Naive thymus-derived CD4-positive, alpha-beta T cell (primary cell): ENCODE measurements at regions not wholly inside any gene's neighbourhood (a gene's known extent, or its start where the extent isn't known, plus 50 kb on each side); places are given as distances from the start of the nearest gene placed in this dataset.

Experiments used
- ATAC-seq: fragments of 150-1000 bp; cut with Tn5 transposase; 2 replicates; pipeline ENCODE4 v1.10.0; 2021; ENCODE audit warnings: mild to moderate bottlenecking, moderate library complexity
- CTCF ChIA-PET: fragments of 350-600 bp; sonication (Branson Sonifier 250); formaldehyde crosslinking; loops from one replicate; lab custom pipeline; 2021; ENCODE audit warnings: antibody characterized with exemption; lab: Charles Lee
- POLR2A ChIA-PET: fragments of 350-600 bp; sonication (Branson Sonifier 250); formaldehyde crosslinking; loops from one replicate; lab custom pipeline; 2021; ENCODE audit warnings: antibody characterized with exemption, inconsistent platforms; lab: Charles Lee
- DNase-seq, 9 donors: peaks; one replicate each; pipeline versions ENCODE4 v3.0.0 to v3.0.0-alpha.2; 2020 to 2022; ENCODE audit warnings: mixed read lengths in 1 of 9
- H3K27ac ChIP-seq: one replicate; pipeline ENCODE4 v1.7.0; 2013; ENCODE audit warnings: mild to moderate bottlenecking, low read depth, low read length, moderate library complexity
- H3K27me3 ChIP-seq, 2 donors: one replicate each; pipeline ENCODE4 v1.7.0; 2013; ENCODE audit warnings: low read length in 2 of 2, mild to moderate bottlenecking in 2 of 2, moderate library complexity in 2 of 2; ENCODE audit not compliant: control insufficient read depth in 2 of 2, insufficient read depth in 2 of 2
- H3K36me3 ChIP-seq, 3 experiments: 1 replicate in 2 of 3; 2 replicates in 1 of 3; pipeline ENCODE4 v1.7.0; 2013; ENCODE audit warnings: low read length in 3 of 3, mild to moderate bottlenecking in 3 of 3, moderate library complexity in 1 of 3; ENCODE audit not compliant: insufficient read depth in 3 of 3, control insufficient read depth in 2 of 3
- H3K4me1 ChIP-seq, 2 donors: one replicate each; pipeline ENCODE4 v1.7.0; 2013; ENCODE audit warnings: low read length in 2 of 2, mild to moderate bottlenecking in 2 of 2, moderate library complexity in 1 of 2; ENCODE audit not compliant: control insufficient read depth in 2 of 2, insufficient read depth in 2 of 2
- H3K4me3 ChIP-seq: 2 replicates; pipeline ENCODE4 v1.7.0; 2013; ENCODE audit warnings: mild to moderate bottlenecking, low read length
- H3K9me3 ChIP-seq, 3 experiments: 1 replicate in 2 of 3; 2 replicates in 1 of 3; pipeline ENCODE4 v1.7.0; 2013; ENCODE audit warnings: low read length in 3 of 3; ENCODE audit not compliant: control insufficient read depth in 2 of 3
- H3K27ac Mint-ChIP-seq, 9 donors: one replicate each; pipeline ENCODE4 v1.8.0; 2020 to 2022; ENCODE audit warnings: mixed read lengths in 9 of 9, mild to moderate bottlenecking in 8 of 9, moderate library complexity in 5 of 9, inconsistent platforms in 2 of 9
- H3K27me3 Mint-ChIP-seq, 5 donors: one replicate each; pipeline ENCODE4 v1.8.0; 2021 to 2022; ENCODE audit warnings: mixed read lengths in 5 of 5, mild to moderate bottlenecking in 1 of 5
- H3K36me3 Mint-ChIP-seq, 5 donors: one replicate each; pipeline ENCODE4 v1.8.0; 2020 to 2022; ENCODE audit warnings: mixed read lengths in 5 of 5, mild to moderate bottlenecking in 3 of 5, inconsistent platforms in 1 of 5
- H3K4me1 Mint-ChIP-seq, 7 donors: one replicate each; pipeline ENCODE4 v1.8.0; 2020 to 2022; ENCODE audit warnings: mixed read lengths in 7 of 7, mild to moderate bottlenecking in 3 of 7, inconsistent platforms in 1 of 7
- H3K4me3 Mint-ChIP-seq, 10 donors: one replicate each; pipeline ENCODE4 v1.8.0; 2020 to 2022; ENCODE audit warnings: mild to moderate bottlenecking in 10 of 10, mixed read lengths in 10 of 10, moderate library complexity in 6 of 10, inconsistent platforms in 2 of 10
- H3K9me3 Mint-ChIP-seq, 11 donors: one replicate each; pipeline ENCODE4 v1.8.0; 2020 to 2022; ENCODE audit warnings: mixed read lengths in 11 of 11, mild to moderate bottlenecking in 4 of 11, inconsistent platforms in 1 of 11, moderate library complexity in 1 of 11
- intact Hi-C, 2 donors: fragments of 100-400 bp; cut with micrococcal nuclease; formaldehyde crosslinking; loops; one replicate each; pipeline ENCODE4 v1.15.1; 2023

DNA sequence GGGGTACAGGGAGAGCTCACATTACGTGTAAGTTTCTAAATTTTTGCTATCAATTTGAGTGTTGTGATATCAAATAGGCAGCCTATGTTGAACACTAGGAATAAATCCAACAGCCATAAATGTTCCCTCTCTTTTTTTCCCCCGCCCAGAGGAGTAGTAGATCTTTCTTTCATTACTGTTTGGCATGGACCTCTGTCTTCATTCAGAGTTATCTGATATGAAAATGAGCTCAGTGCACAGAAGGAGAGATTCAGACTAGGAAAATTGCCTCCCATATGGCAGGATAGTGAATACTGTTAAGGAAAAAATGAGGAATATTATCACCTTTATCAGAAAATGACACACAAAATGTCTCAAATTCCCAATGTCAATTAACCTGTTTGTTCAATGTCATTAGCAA, 110.0 kb upstream of the EYS start:
- POLR2A ChIA-PET: no interaction called here
- no peaks in the 10 kb centered on the region for H3K27me3 ChIP-seq
- no peaks in the 10 kb centered on the region for H3K4me1 Mint-ChIP-seq
- no peaks in the 10 kb centered on the region for H3K4me1 ChIP-seq
- H3K36me3 ChIP-seq: no peaks in the 10 kb centered on the region
- no peak for ATAC-seq
- intact Hi-C loops: no loop called here
- no peak overlapping the region for H3K4me3 ChIP-seq
- no peaks in the 10 kb centered on the region for H3K36me3 Mint-ChIP-seq
- no peak overlapping the region for H3K4me3 Mint-ChIP-seq
- peaks cover 0 to 23% (median 14%) of the 10 kb centered on the region in 11 donors for H3K9me3 Mint-ChIP-seq
- no peak for DNase-seq
- H3K27ac Mint-ChIP-seq: no peak overlapping the region
- H3K9me3 ChIP-seq: no peaks in the 10 kb centered on the region
- CTCF ChIA-PET: no interaction called here
- H3K27ac ChIP-seq: no peak overlapping the region
- no peaks in the 10 kb centered on the region for H3K27me3 Mint-ChIP-seq

DNA sequence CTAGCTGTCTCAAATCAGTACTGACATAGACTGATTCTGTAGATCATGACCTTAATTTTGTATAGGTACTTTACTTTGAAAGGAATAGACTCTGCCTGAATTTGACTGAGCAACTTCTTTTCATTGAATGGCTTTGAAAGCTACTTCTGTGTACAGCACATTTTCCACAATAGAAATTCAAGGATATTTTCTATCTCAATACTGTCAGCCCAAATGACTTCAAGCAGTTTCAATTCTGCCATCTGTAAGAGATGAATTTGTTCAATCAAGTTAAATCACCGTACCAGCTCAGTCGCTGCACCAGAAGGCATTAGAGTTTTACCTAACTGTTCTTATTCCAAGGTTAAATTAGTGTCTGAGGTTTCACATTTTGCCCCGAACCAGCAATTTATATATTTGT, 107.0 kb upstream of the EYS start:
- H3K36me3 Mint-ChIP-seq: no peaks in the 10 kb centered on the region
- ATAC-seq (no peak), DNase-seq (no peak)
- no peaks in the 10 kb centered on the region for H3K36me3 ChIP-seq
- H3K9me3 ChIP-seq: no peaks in the 10 kb centered on the region
- H3K27ac Mint-ChIP-seq: no peak overlapping the region
- ChIA-PET CTCF (no interaction called here), POLR2A (no interaction called here)
- peaks cover 2 to 17% (median 5%) of the 10 kb centered on the region in 11 donors for H3K9me3 Mint-ChIP-seq
- H3K4me3 Mint-ChIP-seq: no peak overlapping the region
- H3K4me1 Mint-ChIP-seq: no peaks in the 10 kb centered on the region
- intact Hi-C loops: no loop called here
- H3K27me3 Mint-ChIP-seq: no peaks in the 10 kb centered on the region
- H3K4me1 ChIP-seq: no peaks in the 10 kb centered on the region
- no peaks in the 10 kb centered on the region for H3K27me3 ChIP-seq
- H3K4me3 ChIP-seq: no peak overlapping the region
- H3K27ac ChIP-seq: no peak overlapping the region

DNA sequence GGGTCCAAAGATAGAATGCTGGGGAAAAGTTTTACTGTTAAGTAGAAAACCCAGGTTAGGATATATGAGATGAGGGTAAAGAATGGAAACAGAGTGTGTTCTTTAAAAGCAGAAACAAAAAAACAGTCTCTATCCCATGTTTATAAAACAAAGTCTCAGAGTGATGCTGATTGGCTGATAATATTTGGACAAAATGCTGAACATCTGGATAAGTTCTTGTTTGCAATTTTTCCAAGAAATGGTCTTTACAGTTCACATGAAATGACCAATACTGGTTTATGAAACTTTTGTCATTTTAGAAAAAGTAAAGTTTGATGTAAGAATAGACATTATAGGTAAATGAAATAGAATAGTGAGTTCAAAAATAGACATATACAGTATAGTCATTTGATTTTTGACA, 96.2 kb upstream of the EYS start:
- Mint-ChIP-seq H3K27ac (no peak overlapping the region), H3K27me3 (no peaks in the 10 kb centered on the region), H3K4me3 (no peak overlapping the region), H3K4me1 (no peaks in the 10 kb centered on the region), H3K9me3 (peaks cover 0 to 18% (median 2%) of the 10 kb centered on the region in 11 donors), H3K36me3 (peaks cover 0 to under 1% (median 0%) of the 10 kb centered on the region in 5 donors)
- ATAC-seq: no peak
- ChIA-PET CTCF (no interaction called here), POLR2A (no interaction called here)
- H3K4me3 ChIP-seq: no peak overlapping the region
- intact Hi-C loops: no loop called here
- H3K4me1 ChIP-seq: no peaks in the 10 kb centered on the region
- no peak overlapping the region for H3K27ac ChIP-seq
- no peak for DNase-seq
- no peaks in the 10 kb centered on the region for H3K9me3 ChIP-seq
- H3K36me3 ChIP-seq: no peaks in the 10 kb centered on the region
- H3K27me3 ChIP-seq: no peaks in the 10 kb centered on the region

DNA sequence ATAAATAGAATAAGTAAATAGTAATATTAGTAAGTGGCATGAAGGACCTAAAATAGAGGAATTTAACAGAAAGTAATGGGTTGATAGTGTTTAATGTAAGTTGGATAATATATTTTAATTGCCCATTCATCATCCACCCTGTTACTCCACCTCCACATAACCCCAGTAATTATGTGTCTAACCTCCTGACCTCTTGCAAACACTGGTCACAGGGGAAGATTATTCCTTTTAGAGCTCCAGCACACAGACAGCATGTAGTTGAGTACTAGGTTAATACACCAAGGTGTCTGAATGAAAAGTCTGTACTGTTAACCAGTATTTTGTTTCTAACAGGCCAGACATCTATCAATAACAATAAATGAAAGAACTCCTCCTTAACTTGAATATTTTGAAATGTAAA, 92.4 kb upstream of the EYS start:
- no peak for ATAC-seq
- H3K27me3 ChIP-seq: no peaks in the 10 kb centered on the region
- H3K27ac Mint-ChIP-seq: no peak overlapping the region
- no peaks in the 10 kb centered on the region for H3K27me3 Mint-ChIP-seq
- H3K4me3 ChIP-seq: no peak overlapping the region
- intact Hi-C loops: no loop called here
- no peak overlapping the region for H3K4me3 Mint-ChIP-seq
- no peak overlapping the region for H3K27ac ChIP-seq
- H3K9me3 ChIP-seq: no peaks in the 10 kb centered on the region
- ChIA-PET POLR2A (no interaction called here), CTCF (no interaction called here)
- peaks cover 0 to 12% (median 2%) of the 10 kb centered on the region in 11 donors for H3K9me3 Mint-ChIP-seq
- H3K4me1 ChIP-seq: no peaks in the 10 kb centered on the region
- H3K4me1 Mint-ChIP-seq: no peaks in the 10 kb centered on the region
- peaks cover 0 to 5% (median 0%) of the 10 kb centered on the region in 5 donors for H3K36me3 Mint-ChIP-seq
- H3K36me3 ChIP-seq: no peaks in the 10 kb centered on the region
- no peak for DNase-seq

DNA sequence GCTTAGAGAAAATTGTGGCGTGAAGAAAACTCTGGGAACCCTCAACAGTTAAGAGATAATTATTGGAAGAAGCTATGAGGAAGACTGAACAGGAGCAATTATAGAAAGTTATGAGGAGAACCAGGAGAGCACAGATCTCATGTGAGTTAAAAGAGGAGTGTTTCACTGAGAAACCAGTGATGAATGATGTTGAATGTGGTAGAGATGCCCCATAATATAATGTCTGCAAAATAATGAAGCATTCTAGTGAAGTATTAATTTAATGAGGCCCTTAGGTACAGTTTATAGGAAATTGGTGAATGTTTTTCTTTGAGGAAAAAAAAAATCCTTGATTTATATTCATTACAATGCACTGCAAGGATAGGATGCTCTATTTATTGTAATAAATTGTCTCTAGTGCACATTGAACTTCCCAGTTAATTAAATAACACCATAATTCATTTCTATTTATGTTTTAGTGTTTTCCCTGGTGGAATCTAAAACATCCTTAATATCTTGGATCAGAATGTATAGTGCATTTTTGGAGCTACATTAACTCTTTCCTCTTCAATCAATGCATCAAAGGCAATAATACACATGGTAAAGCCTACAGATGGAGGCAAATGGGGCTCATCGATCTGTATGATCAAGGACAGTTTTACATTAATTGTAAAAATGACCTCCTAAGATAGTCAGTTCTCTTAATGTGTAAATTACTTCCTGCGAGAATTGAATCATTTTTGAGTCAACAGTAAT, 91.4 kb upstream of the EYS start:
- Histone ChIP-seq H3K4me1 (no peaks in the 10 kb centered on the region), H3K27me3 (no peaks in the 10 kb centered on the region), H3K9me3 (no peaks in the 10 kb centered on the region), H3K4me3 (no peak overlapping the region), H3K27ac (no peak overlapping the region), H3K36me3 (no peaks in the 10 kb centered on the region)
- Mint-ChIP-seq H3K4me1 (no peaks in the 10 kb centered on the region), H3K27me3 (no peaks in the 10 kb centered on the region), H3K27ac (no peak overlapping the region), H3K36me3 (peaks cover 0 to 5% (median 0%) of the 10 kb centered on the region in 5 donors), H3K9me3 (peaks cover 0 to 14% (median 2%) of the 10 kb centered on the region in 11 donors), H3K4me3 (no peak overlapping the region)
- ChIA-PET POLR2A (interaction anchor here (0.5 kb wide), 1 partner anchor 1081 kb away, joined by 3 read pairs; no protein-coding TSS in a partner anchor), CTCF (no interaction called here)
- intact Hi-C loops: no loop called here
- DNase-seq (no peak), ATAC-seq (no peak)

DNA sequence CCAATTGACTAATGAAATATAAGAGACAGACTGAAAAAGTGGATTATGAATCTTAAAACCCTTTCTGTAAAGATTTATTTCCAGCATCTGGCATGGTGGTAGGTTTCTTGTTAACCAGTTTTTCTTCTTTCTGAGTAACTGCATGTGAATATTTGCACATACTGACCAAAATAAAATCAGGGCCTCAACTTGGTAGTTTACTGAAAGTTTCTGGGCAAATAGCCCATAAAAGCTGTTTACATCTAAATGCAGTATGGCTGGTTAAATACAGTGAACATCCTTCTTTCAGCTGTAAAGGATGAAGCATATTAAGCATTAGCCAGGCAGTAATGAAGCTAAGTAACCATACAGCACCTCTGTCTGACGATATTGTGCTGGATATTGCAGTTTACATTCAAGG, 83.6 kb upstream of the EYS start:
- Mint-ChIP-seq H3K27ac (no peak overlapping the region), H3K4me3 (no peak overlapping the region), H3K36me3 (no peaks in the 10 kb centered on the region), H3K9me3 (peaks cover 4 to 32% (median 8%) of the 10 kb centered on the region in 11 donors), H3K4me1 (no peaks in the 10 kb centered on the region), H3K27me3 (no peaks in the 10 kb centered on the region)
- intact Hi-C loops: no loop called here
- Histone ChIP-seq H3K36me3 (no peaks in the 10 kb centered on the region), H3K27me3 (no peaks in the 10 kb centered on the region), H3K9me3 (peaks cover 0 to 11% (median 0%) of the 10 kb centered on the region in 3 experiments), H3K4me1 (no peaks in the 10 kb centered on the region), H3K27ac (no peak overlapping the region), H3K4me3 (no peak overlapping the region)
- ChIA-PET POLR2A (no interaction called here), CTCF (no interaction called here)
- DNase-seq (no peak), ATAC-seq (no peak)

DNA sequence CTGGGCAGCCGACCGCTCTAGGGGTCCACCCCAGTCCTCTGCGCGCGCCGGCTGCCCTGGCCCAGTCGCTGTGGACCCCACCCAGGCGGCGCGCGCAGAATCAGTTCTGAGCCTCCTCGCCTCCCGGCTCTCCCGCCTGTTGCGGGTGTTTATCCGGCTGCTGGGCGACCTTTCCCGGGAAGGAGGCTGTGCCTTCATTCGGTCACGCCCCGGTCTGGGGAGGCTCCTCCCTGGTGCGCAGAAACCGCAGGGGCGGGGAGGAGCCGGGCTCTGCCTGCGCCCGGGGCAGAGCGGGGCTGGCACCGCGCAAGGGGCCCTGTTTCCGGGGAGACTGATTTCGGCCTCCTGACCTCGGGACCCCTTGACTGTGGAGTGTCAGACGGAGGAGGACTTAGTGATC, 80.8 kb upstream of the EYS start:
- Mint-ChIP-seq H3K27me3 (no peaks in the 10 kb centered on the region), H3K4me3 (no peak overlapping the region), H3K9me3 (peaks cover 0 to 24% (median 11%) of the 10 kb centered on the region in 11 donors), H3K4me1 (no peaks in the 10 kb centered on the region), H3K36me3 (no peaks in the 10 kb centered on the region), H3K27ac (no peak overlapping the region)
- Histone ChIP-seq H3K27me3 (no peaks in the 10 kb centered on the region), H3K9me3 (peaks cover 0 to 11% (median 0%) of the 10 kb centered on the region in 3 experiments), H3K36me3 (no peaks in the 10 kb centered on the region), H3K4me3 (no peak overlapping the region), H3K4me1 (no peaks in the 10 kb centered on the region), H3K27ac (no peak overlapping the region)
- ChIA-PET CTCF (interaction anchor here (0.7 kb wide), 1 partner anchor 231 kb away, joined by 3 read pairs; no protein-coding TSS in a partner anchor), POLR2A (no interaction called here)
- intact Hi-C loops: no loop called here
- ATAC-seq (no peak), DNase-seq (no peak)
